BE2C (cell line): ENCODE measurements at regions not wholly inside any gene's neighbourhood (a gene's known extent, or its start where the extent isn't known, plus 50 kb on each side); places are given as distances from the start of the nearest gene placed in this dataset.

Experiments
- DNase-seq: peaks from one replicate; pipeline ENCODE4 v3.0.0-alpha.2; 2020
- H3K27me3 ChIP-seq: fragments of 250-450 bp; sonication (Bioruptor Pico); 2 replicates; pipeline ENCODE4 v1.5.1; 2020; ENCODE audit warnings: mild to moderate bottlenecking
- H3K36me3 ChIP-seq: fragments of 250-450 bp; sonication (Bioruptor Pico); 2 replicates; pipeline ENCODE4 v1.5.1; 2020; ENCODE audit warnings: mild to moderate bottlenecking
- H3K4me1 ChIP-seq: fragments of 250-450 bp; sonication (Bioruptor Pico); 2 replicates; pipeline ENCODE4 v1.5.1; 2020
- H3K4me3 ChIP-seq: 2 replicates; pipeline ENCODE4 v1.5.1; 2011; ENCODE audit warnings: low read depth, low read length
- H3K9me3 ChIP-seq: fragments of 250-450 bp; sonication (Bioruptor Pico); 2 replicates; pipeline ENCODE4 v1.5.1; 2020
- TF ChIP-seq, protein P1 (sequence below): IDR thresholded peaks from 2 replicates; pipeline ENCODE4 v1.5.1; 2012; ENCODE audit warnings: mild to moderate bottlenecking, low read depth, low read length

DNA sequence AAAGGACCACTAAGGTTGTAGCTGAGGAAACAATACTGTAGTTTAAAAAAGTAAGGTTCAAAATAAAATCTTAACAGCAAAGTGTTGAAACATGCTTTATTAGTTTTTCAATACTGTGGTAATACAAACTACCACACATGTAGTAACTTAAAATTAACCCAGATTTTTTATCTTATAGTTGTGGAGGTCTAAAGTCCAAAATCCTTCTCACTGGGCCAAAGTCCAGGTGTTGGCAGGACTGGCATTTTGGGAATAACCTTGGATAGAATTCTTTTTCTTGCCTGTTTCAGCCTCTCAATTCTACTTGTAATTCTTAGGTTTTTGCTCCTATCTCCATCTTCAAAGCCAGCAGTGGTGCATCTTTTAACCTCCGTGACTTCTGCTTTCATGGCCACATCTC, 942.0 kb downstream of the TSN start:
- TF ChIP-seq, protein P1, sequence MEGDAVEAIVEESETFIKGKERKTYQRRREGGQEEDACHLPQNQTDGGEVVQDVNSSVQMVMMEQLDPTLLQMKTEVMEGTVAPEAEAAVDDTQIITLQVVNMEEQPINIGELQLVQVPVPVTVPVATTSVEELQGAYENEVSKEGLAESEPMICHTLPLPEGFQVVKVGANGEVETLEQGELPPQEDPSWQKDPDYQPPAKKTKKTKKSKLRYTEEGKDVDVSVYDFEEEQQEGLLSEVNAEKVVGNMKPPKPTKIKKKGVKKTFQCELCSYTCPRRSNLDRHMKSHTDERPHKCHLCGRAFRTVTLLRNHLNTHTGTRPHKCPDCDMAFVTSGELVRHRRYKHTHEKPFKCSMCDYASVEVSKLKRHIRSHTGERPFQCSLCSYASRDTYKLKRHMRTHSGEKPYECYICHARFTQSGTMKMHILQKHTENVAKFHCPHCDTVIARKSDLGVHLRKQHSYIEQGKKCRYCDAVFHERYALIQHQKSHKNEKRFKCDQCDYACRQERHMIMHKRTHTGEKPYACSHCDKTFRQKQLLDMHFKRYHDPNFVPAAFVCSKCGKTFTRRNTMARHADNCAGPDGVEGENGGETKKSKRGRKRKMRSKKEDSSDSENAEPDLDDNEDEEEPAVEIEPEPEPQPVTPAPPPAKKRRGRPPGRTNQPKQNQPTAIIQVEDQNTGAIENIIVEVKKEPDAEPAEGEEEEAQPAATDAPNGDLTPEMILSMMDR: no peak
- DNase-seq: no peak
- Histone ChIP-seq H3K27me3 (no peaks in the 10 kb centered on the region), H3K36me3 (no peaks in the 10 kb centered on the region), H3K4me3 (no peak overlapping the region), H3K4me1 (no peaks in the 10 kb centered on the region), H3K9me3 (no peaks in the 10 kb centered on the region)

DNA sequence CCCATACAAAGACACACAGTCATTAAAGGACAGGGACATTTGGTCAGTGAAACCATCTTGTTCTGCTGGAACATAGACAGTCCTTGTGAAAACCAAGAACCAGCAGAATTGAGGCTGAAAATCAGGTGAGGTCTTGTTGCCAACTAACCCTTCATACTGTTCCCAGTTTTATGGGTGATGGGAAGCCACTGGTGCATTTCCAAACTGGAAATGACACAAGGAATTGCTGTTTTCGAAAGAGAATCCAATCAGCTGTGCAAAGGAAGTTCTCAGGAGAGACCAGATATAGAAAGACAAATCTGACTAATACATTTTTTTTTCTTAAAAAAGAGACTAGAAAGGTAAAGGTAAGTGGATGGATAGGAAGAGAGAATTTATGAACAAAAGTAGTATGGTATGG, 948.2 kb downstream of the TSN start:
- TF ChIP-seq, protein P1: no peak
- DNase-seq: no peak
- no peaks in the 10 kb centered on the region for H3K4me1 ChIP-seq
- H3K36me3 ChIP-seq: no peaks in the 10 kb centered on the region
- no peaks in the 10 kb centered on the region for H3K27me3 ChIP-seq
- no peak overlapping the region for H3K4me3 ChIP-seq
- no peaks in the 10 kb centered on the region for H3K9me3 ChIP-seq

DNA sequence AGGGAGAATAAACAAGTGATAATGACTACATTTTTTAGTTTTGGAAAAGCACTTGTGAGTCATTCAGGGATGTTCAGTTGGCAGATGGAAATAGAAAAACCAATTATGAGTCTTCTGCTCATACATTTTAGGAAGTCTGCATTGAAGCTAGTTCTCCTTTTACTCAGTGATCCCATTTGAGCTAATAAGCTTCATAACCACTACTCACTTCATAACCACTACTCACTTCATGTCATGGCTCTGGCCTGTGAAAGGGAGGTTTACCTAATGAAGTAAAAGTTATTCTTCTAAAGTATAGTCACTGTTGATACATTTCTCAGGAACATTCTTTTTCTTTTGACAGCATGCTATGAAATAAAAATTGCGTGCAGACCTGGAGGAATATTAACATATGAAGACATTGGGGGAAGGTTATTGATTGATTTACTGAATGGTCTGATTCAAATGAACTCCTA, 948.7 kb downstream of the TSN start:
- TF ChIP-seq, protein P1: no peak
- Histone ChIP-seq H3K27me3 (no peaks in the 10 kb centered on the region), H3K4me3 (no peak overlapping the region), H3K9me3 (no peaks in the 10 kb centered on the region), H3K4me1 (no peaks in the 10 kb centered on the region), H3K36me3 (no peaks in the 10 kb centered on the region)
- DNase-seq: no peak

DNA sequence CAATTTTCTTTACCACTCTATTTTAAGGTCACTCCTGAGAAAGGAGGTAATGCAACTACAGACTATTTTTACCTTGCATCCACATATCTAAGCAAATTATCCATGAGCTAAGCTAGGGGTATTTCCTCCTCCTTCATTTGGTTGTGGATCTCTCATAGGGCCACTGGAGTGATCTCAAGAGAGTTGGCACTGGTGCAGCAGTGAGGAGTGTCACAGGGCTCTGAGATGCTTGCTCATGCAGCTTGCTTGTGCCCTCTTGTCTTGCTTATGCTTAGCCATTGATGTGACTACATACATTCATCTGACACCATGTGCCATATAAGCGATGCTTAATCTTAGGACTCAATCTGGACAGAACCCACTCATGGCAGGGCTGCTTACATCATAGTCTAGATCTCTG, 950.3 kb downstream of the TSN start:
- H3K27me3 ChIP-seq: no peaks in the 10 kb centered on the region
- H3K9me3 ChIP-seq: no peaks in the 10 kb centered on the region
- H3K4me1 ChIP-seq: no peaks in the 10 kb centered on the region
- H3K4me3 ChIP-seq: no peak overlapping the region
- H3K36me3 ChIP-seq: no peaks in the 10 kb centered on the region
- TF ChIP-seq, protein P1: no peak
- DNase-seq: no peak

DNA sequence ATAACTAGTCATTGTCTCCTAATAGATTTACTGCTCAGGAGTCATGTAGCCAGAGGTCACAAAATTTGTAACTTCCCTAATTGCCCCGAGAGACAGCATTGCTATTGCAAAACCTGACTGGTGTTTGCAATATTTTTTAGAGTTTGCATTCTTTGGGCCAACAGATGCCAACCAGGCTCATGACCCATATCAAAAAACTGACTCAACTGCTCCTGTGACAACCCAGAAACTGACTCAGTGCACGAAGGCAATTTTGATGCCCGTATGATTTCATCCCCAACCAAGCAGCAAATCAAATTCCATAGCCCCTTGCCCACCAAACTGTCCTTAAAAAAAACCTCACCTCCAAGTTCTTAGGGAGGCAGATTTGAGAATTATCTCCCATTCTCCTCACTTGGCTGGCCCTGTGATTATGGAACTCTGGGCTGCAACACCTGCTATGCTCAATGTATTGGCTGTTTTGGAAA, 951.3 kb downstream of the TSN start:
- Histone ChIP-seq H3K27me3 (no peaks in the 10 kb centered on the region), H3K4me3 (no peak overlapping the region), H3K36me3 (no peaks in the 10 kb centered on the region), H3K4me1 (no peaks in the 10 kb centered on the region), H3K9me3 (no peaks in the 10 kb centered on the region)
- no peak for DNase-seq
- TF ChIP-seq, protein P1: no peak

DNA sequence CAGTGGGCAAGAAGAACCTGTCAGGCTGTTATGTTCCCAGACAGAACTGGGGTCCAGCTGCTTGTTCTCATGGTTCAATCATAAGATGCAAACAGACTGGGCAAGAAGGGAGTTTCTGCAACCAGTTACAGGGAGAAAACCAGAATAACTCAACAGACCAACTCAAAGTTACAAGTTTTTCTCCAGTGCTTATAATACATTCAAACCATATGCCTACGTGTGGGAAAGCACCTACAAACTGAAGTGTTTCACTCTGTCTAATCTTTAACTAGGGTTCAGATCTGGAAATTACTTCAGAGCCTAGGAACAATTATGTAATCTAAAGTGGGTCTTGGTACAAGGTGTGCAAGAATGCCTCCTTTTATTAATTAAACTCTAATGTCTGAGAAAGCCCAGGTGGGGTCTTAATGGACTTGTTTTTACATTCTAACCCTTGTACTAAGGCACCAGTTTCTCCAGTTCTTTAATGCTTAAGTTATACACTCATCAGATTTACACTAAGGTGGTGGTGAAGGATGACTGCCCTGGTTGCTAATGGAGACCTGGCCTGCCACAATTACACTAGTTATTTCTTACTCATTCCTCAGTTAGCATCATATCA, 951.9 kb downstream of the TSN start:
- Histone ChIP-seq H3K27me3 (no peaks in the 10 kb centered on the region), H3K36me3 (no peaks in the 10 kb centered on the region), H3K4me3 (no peak overlapping the region), H3K9me3 (no peaks in the 10 kb centered on the region), H3K4me1 (no peaks in the 10 kb centered on the region)
- TF ChIP-seq, protein P1: no peak
- DNase-seq: no peak
